ENCODE measurements at regions not wholly inside any gene's neighbourhood (a gene's known extent, or its start where the extent isn't known, plus 50 kb on each side); places are given as distances from the start of the nearest gene placed in this dataset.

GRCh38 chr13:104944176-104944575, 1591.3 kb downstream of the EFNB2 start:
- no peaks in the 10 kb centered on the region for H3K79me2 ChIP-seq (ENCODE audit: insufficient read depth, low read length)
- no peak overlapping the region for H3K4me2 ChIP-seq (ENCODE audit: low read length)
- H3K9me2 ChIP-seq (ENCODE audit: low read depth, low read length), result no peaks in the 10 kb centered on the region
- no peak overlapping the region for H2AFZ ChIP-seq (ENCODE audit: low read length)
- H3K27me3 ChIP-seq (ENCODE audit: insufficient read depth, low read length), result no peaks in the 10 kb centered on the region
- H3K9me3 ChIP-seq (ENCODE audit: low read length), result no peaks in the 10 kb centered on the region
- H3K4me1 ChIP-seq (ENCODE audit: insufficient read depth, low read length, severe bottlenecking), result no peaks in the 10 kb centered on the region
- H3K9ac ChIP-seq (ENCODE audit: low read length), result no peak overlapping the region
- TF ChIP-seq CTCF (IDR thresholded peaks at IDR 0.05; ENCODE audit: low read length) (no peak), EZH2 (IDR thresholded peaks at IDR 0.05; ENCODE audit: borderline replicate concordance, low read length) (no peak)
- H3F3A ChIP-seq (ENCODE audit: insufficient read depth, low read length), result no peaks in the 10 kb centered on the region
- no peak overlapping the region for H3K4me3 ChIP-seq (ENCODE audit: low read depth, low read length, poor library complexity, severe bottlenecking)
- H3K27ac ChIP-seq (ENCODE audit: low read depth, low read length, poor library complexity, severe bottlenecking), result no peak overlapping the region
- no peaks in the 10 kb centered on the region for H4K20me1 ChIP-seq (ENCODE audit: insufficient read depth, low read length)
- H3K36me3 ChIP-seq (ENCODE audit: insufficient read depth, low read length), result no peaks in the 10 kb centered on the region

- no peaks in the 10 kb centered on the region for H3F3A ChIP-seq (ENCODE audit: insufficient read depth, low read length)
- H3K27me3 ChIP-seq (ENCODE audit: insufficient read depth, low read length), result no peaks in the 10 kb centered on the region
- no peak overlapping the region for H2AFZ ChIP-seq (ENCODE audit: low read length)
- H3K4me2 ChIP-seq (ENCODE audit: low read length), result no peak overlapping the region
- no peak overlapping the region for H3K9ac ChIP-seq (ENCODE audit: low read length)
- H3K27ac ChIP-seq (ENCODE audit: low read depth, low read length, poor library complexity, severe bottlenecking), result no peak overlapping the region
- H3K9me3 ChIP-seq (ENCODE audit: low read length), result no peaks in the 10 kb centered on the region
- no peaks in the 10 kb centered on the region for H3K9me2 ChIP-seq (ENCODE audit: low read depth, low read length)
- H3K4me3 ChIP-seq (ENCODE audit: low read depth, low read length, poor library complexity, severe bottlenecking), result no peak overlapping the region
- H3K4me1 ChIP-seq (ENCODE audit: insufficient read depth, low read length, severe bottlenecking), result no peaks in the 10 kb centered on the region
- no peak for TF ChIP-seq EZH2 (IDR thresholded peaks at IDR 0.05; ENCODE audit: borderline replicate concordance, low read length)
- TF ChIP-seq CTCF (IDR thresholded peaks at IDR 0.05; ENCODE audit: low read length), result no peak
- no peaks in the 10 kb centered on the region for H3K79me2 ChIP-seq (ENCODE audit: insufficient read depth, low read length)
- no peaks in the 10 kb centered on the region for H3K36me3 ChIP-seq (ENCODE audit: insufficient read depth, low read length)
- no peaks in the 10 kb centered on the region for H4K20me1 ChIP-seq (ENCODE audit: insufficient read depth, low read length)
Measured at GRCh38 chr13:104943331-104943730, 1592.1 kb downstream of the EFNB2 start.

GRCh38 chr13:104937881-104938280, 1597.6 kb downstream of the EFNB2 start:
- Histone ChIP-seq H4K20me1 (ENCODE audit: insufficient read depth, low read length) (no peaks in the 10 kb centered on the region), H2AFZ (ENCODE audit: low read length) (no peak overlapping the region), H3F3A (ENCODE audit: insufficient read depth, low read length) (no peaks in the 10 kb centered on the region), H3K27me3 (ENCODE audit: insufficient read depth, low read length) (no peaks in the 10 kb centered on the region), H3K36me3 (ENCODE audit: insufficient read depth, low read length) (no peaks in the 10 kb centered on the region), H3K4me2 (ENCODE audit: low read length) (no peak overlapping the region), H3K79me2 (ENCODE audit: insufficient read depth, low read length) (no peaks in the 10 kb centered on the region), H3K9me2 (ENCODE audit: low read depth, low read length) (no peaks in the 10 kb centered on the region), H3K9me3 (ENCODE audit: low read length) (no peaks in the 10 kb centered on the region), H3K4me1 (ENCODE audit: insufficient read depth, low read length, severe bottlenecking) (no peaks in the 10 kb centered on the region), H3K9ac (ENCODE audit: low read length) (no peak overlapping the region), H3K27ac (ENCODE audit: low read depth, low read length, poor library complexity, severe bottlenecking) (no peak overlapping the region), H3K4me3 (ENCODE audit: low read depth, low read length, poor library complexity, severe bottlenecking) (no peak overlapping the region)
- no peak for TF ChIP-seq EZH2 (IDR thresholded peaks at IDR 0.05; ENCODE audit: borderline replicate concordance, low read length)
- TF ChIP-seq CTCF (IDR thresholded peaks at IDR 0.05; ENCODE audit: low read length), result no peak
